Cardiac muscle cell (in vitro differentiated cells and primary cell): ENCODE measurements at regions not wholly inside any gene's neighbourhood (a gene's known extent, or its start where the extent isn't known, plus 50 kb on each side); places are given as distances from the start of the nearest gene placed in this dataset.

ENCODE experiments used
- DNase-seq, 2 donors: peaks; one replicate each; pipeline versions ENCODE4 v3.0.0 to v3.0.0-alpha.2; 2010 to 2017; ENCODE audit warnings: low read depth in 1 of 2, low spot score in 1 of 2
- H3K27ac ChIP-seq: fragments of 200-600 bp; sonication (generic); 2 replicates; pipeline ENCODE4 v1.5.1; 2016
- H3K27me3 ChIP-seq: fragments of 200-600 bp; sonication (generic); 2 replicates; pipeline ENCODE4 v1.6.0; 2016; ENCODE audit warnings: control low read depth
- H3K36me3 ChIP-seq: fragments of 200-600 bp; sonication (generic); 2 replicates; pipeline ENCODE4 v1.5.1; 2016; ENCODE audit warnings: control low read depth
- H3K4me1 ChIP-seq: fragments of 200-600 bp; sonication (generic); 2 replicates; pipeline ENCODE4 v1.8.1; 2017; ENCODE audit warnings: low read depth, mild to moderate bottlenecking, mixed run types
- H3K4me3 ChIP-seq: fragments of 200-600 bp; sonication (generic); 2 replicates; pipeline ENCODE4 v1.5.1; 2016; ENCODE audit warnings: mild to moderate bottlenecking
- H3K9me3 ChIP-seq: fragments of 200-600 bp; sonication (generic); 2 replicates; pipeline ENCODE4 v1.5.1; 2017; ENCODE audit warnings: low read depth, mild to moderate bottlenecking, control low read depth
- CTCF ChIP-seq: IDR thresholded peaks from 2 replicates; pipeline ENCODE4 v1.5.1; 2012; ENCODE audit warnings: low read depth, mild to moderate bottlenecking, low read length

DNA sequence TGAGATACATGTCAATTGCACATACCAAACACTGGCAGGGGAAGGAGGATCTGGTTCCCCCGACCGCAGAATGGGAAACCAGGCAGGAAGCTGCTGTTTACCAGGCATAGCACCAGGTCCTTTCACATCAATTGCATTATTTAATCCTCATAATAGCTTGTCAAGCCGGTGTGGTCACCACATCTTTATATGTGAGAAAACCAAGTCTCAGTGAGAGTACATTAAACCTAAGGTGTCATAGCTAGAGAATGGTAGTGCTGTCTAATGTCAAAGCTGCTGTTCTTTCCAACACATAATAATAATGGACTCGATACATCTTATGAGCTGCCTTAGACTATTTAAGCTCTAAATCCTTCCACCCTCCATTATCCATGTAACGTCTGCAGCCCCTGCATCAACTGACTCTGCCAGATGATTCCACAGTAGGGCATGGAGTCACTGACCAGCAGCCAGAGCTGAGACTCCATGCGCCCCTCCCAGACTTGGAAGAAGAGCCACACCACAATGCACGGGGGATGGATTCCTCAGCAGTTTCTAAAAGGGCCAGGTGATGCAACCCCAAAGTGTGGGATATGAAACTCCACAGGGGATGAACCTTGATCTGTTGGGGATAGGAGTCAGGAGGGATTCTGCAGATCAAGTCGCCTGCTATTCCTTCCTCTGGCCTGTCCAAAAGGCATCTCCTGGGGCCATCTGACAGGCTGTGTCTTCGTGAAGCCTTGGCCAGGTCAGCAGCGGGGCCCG, 71.8 kb downstream of the GPR6 start:
- Histone ChIP-seq H3K27me3 (no peaks in the 10 kb centered on the region), H3K4me3 (no peak overlapping the region), H3K36me3 (no peaks in the 10 kb centered on the region), H3K9me3 (no peaks in the 10 kb centered on the region), H3K27ac (no peak overlapping the region), H3K4me1 (no peaks in the 10 kb centered on the region)
- no peak for DNase-seq
- no peak for TF ChIP-seq CTCF
